ENCODE measurements at regions not wholly inside any gene's neighbourhood (a gene's known extent, or its start where the extent isn't known, plus 50 kb on each side); places are given as distances from the start of the nearest gene placed in this dataset.
A peak's percentile ranks its signal among the peaks of the same experiment; 100 is the strongest.

GRCh38 chr20:11717562-11717961 lies 200.1 kb upstream of the BTBD3 start (continued):
- TF ChIP-seq PRDM15 (CRISPR knock-in tag; IDR thresholded peaks at IDR 0.05) (no peak), USF2 (CRISPR knock-in tag; IDR thresholded peaks at IDR 0.05) (no peak), PRRX2 (CRISPR knock-in tag; IDR thresholded peaks at IDR 0.05) (no peak), ZNF423 (CRISPR knock-in tag; IDR thresholded peaks at IDR 0.05) (no peak), JAZF1 (CRISPR knock-in tag; IDR thresholded peaks at IDR 0.05) (no peak), TEAD1 (CRISPR knock-in tag; IDR thresholded peaks at IDR 0.05) (no peak), FOXP1 (CRISPR knock-in tag; IDR thresholded peaks at IDR 0.05; ENCODE audit: borderline replicate concordance) (no peak), RORB (CRISPR knock-in tag; IDR thresholded peaks at IDR 0.05) (no peak), RELA (CRISPR knock-in tag; IDR thresholded peaks at IDR 0.05; ENCODE audit: borderline replicate concordance) (no peak)

- ATAC-seq (peak; percentile 33), DNase-seq (ENCODE audit: low spot score) (no peak)
- Mint-ChIP-seq H3K36me3 (no peaks in the 10 kb centered on the region), H3K4me1 (peaks cover 62% of the 10 kb centered on the region), H3K4me3 (peak overlapping the region; percentile 34), H3K27ac (peak overlapping the region; percentile 63), H3K27me3 (ENCODE audit: low read depth) (no peaks in the 10 kb centered on the region; the same call in 1 of the 2 replicates), H3K9me3 (0 out of 2 replicates have a peak, but pooled peaks cover 5% of the 10 kb centered on the region)
- CTCF ChIA-PET = no interaction called here
- POLR2A ChIA-PET = no interaction called here
- no peak for TF ChIP-seq SMAD3 (CRISPR knock-in tag; IDR thresholded peaks at IDR 0.05; ENCODE audit: borderline replicate concordance)
Measured at GRCh38 chr20:11718474-11719094, 199.1 kb upstream of the BTBD3 start.

GRCh38 chr20:11719153-11719552 lies 198.5 kb upstream of the BTBD3 start:
- DNase-seq (ENCODE audit: low spot score) (peak; percentile 26), ATAC-seq (peak; percentile 94)
- H3K27me3 Mint-ChIP-seq (ENCODE audit: low read depth) = no peaks in the 10 kb centered on the region; the same call in 1 of the 2 replicates
- H3K36me3 Mint-ChIP-seq = no peaks in the 10 kb centered on the region
- peak overlapping the region; percentile 63 for H3K27ac Mint-ChIP-seq
- ChIA-PET POLR2A (no interaction called here), CTCF (no interaction called here)
- H3K9me3 Mint-ChIP-seq = 0 out of 2 replicates have a peak, but pooled peaks cover 5% of the 10 kb centered on the region
- TF ChIP-seq NFE2L1 (CRISPR knock-in tag; IDR thresholded peaks at IDR 0.05) (no peak), ZNF423 (CRISPR knock-in tag; IDR thresholded peaks at IDR 0.05) (peak; percentile 16; the same call in 1 of the 2 replicates)
- H3K4me3 Mint-ChIP-seq = peak overlapping the region; percentile 34
- peaks cover 62% of the 10 kb centered on the region for H3K4me1 Mint-ChIP-seq

- peaks cover 48% of the 10 kb centered on the region for H3K4me1 Mint-ChIP-seq
- ATAC-seq (no peak), DNase-seq (ENCODE audit: low spot score) (no peak)
- no peaks in the 10 kb centered on the region for H3K36me3 Mint-ChIP-seq
- CTCF ChIA-PET = interaction anchor here (1.5 kb wide), 1 partner anchor 27 kb away, joined by 3 read pairs; no protein-coding TSS in a partner anchor
- 0 out of 2 replicates have a peak, but pooled peaks cover under 1% of the 10 kb centered on the region for H3K9me3 Mint-ChIP-seq
- H3K4me3 Mint-ChIP-seq = no peak overlapping the region
- no peaks in the 10 kb centered on the region; the same call in 1 of the 2 replicates for H3K27me3 Mint-ChIP-seq (ENCODE audit: low read depth)
- POLR2A ChIA-PET = no interaction called here
- H3K27ac Mint-ChIP-seq = no peak overlapping the region
- TF ChIP-seq ZNF416 (CRISPR knock-in tag; IDR thresholded peaks at IDR 0.05) = no peak
- TF ChIP-seq NR2C2 (CRISPR knock-in tag; IDR thresholded peaks at IDR 0.05) = no peak
- no peak for TF ChIP-seq ATF6 (CRISPR knock-in tag; IDR thresholded peaks at IDR 0.05)
- TF ChIP-seq IRF2 (CRISPR knock-in tag; IDR thresholded peaks at IDR 0.05; ENCODE audit: borderline replicate concordance, low read depth) = no peak
- no peak for TF ChIP-seq NR3C1 (CRISPR knock-in tag; conservative IDR thresholded peaks at IDR 0.05; ENCODE audit: low read depth)
- TF ChIP-seq SP1 (CRISPR knock-in tag; conservative IDR thresholded peaks at IDR 0.05) = no peak
- TF ChIP-seq ZMAT4 (CRISPR knock-in tag; IDR thresholded peaks at IDR 0.05) = no peak
- no peak for TF ChIP-seq ERG (CRISPR knock-in tag; IDR thresholded peaks at IDR 0.05)
- TF ChIP-seq JAZF1 (CRISPR knock-in tag; IDR thresholded peaks at IDR 0.05) = no peak
- no peak for TF ChIP-seq NFE2L1 (CRISPR knock-in tag; IDR thresholded peaks at IDR 0.05)
- no peak for TF ChIP-seq SMAD4 (CRISPR knock-in tag; IDR thresholded peaks at IDR 0.05)
- no peak for TF ChIP-seq TCF7 (CRISPR knock-in tag; IDR thresholded peaks at IDR 0.05; ENCODE audit: low read depth)
- TF ChIP-seq CREB1 (CRISPR knock-in tag; IDR thresholded peaks at IDR 0.05) = no peak
Measured at GRCh38 chr20:11721411-11721810, 196.3 kb upstream of the BTBD3 start.
